ENCODE measurements at regions not wholly inside any gene's neighbourhood (a gene's known extent, or its start where the extent isn't known, plus 50 kb on each side); places are given as distances from the start of the nearest gene placed in this dataset.

DNA sequence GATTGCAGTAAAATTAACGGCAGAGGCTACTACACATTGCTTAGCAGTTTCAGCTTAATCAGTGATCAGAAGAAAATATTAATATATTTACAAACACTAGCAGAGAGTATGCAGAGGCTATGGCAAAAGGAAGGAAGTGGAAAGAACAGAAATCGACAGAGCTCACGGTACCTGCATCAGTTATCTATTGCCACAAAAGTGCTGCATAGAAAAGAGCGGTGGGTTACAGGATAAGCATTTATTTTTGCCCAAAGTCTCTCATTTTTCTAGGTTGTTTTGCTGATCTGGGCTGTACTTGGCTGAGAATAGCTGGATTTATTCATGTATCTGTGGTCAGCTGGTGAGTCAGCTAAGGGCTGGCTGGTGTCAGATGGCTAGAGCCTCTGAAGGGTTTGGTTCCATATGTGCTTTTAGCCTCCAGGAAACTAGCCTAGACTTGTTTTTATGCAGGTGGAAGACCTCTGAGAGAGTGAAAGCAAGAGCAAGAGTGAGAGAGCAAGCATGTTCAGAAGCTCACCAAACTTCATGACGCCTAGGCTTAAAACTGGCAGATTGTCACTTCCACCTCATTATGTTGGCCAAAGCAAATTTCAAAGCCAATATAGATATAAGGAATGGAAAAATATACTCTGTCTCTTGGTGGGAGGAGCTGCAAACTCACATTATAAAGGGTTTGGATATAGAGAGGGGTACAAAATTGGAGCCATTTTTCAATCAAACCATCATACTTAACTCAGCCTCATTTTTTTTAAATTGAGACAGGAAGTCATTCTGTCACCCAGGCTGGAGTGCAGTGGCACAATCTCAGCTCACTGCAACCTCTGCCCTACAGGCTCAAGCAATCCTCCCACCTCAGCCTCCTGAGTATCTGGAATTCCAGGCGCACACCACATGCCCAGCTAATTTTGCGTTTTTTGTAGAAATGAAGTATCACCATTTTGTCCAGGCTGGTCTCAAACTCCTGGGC lies 153.2 kb upstream of the RPL34 start:
- Histone ChIP-seq H2AFZ (ENCODE audit: insufficient read depth, low read depth, low read length, poor library complexity, severe bottlenecking) (no peak overlapping the region), H3K4me3 (ENCODE audit: control extremely low read depth in 1 of 5, extremely low read depth in 1 of 5, insufficient read depth in 1 of 5, low read depth in 2 of 5, low read length in 4 of 5) (no peak overlapping the region), H3K4me2 (replicated peaks; ENCODE audit: low read depth, low read length, poor library complexity, severe bottlenecking) (no peak overlapping the region), H3K9me3 (ENCODE audit: control extremely low read depth in 1 of 3, control insufficient read depth in 2 of 3, insufficient read depth in 1 of 3, low read length in 2 of 3) (no peaks in the 10 kb centered on the region), H3K27me3 (replicated peaks in 1 of 4; ENCODE audit: control extremely low read depth in 1 of 4, control insufficient read depth in 3 of 4, insufficient read depth in 4 of 4, low read length in 3 of 4) (no peaks in the 10 kb centered on the region), H3K27ac (ENCODE audit: low read length in 2 of 2) (no peak overlapping the region), H3K36me3 (replicated peaks in 1 of 2; ENCODE audit: control extremely low read depth in 1 of 2, control insufficient read depth in 1 of 2, extremely low read depth in 1 of 2, insufficient read depth in 2 of 2, low read length in 1 of 2) (no peaks in the 10 kb centered on the region), H3K4me1 (ENCODE audit: control insufficient read depth in 2 of 2, insufficient read depth in 2 of 2, low read length in 2 of 2) (no peaks in the 10 kb centered on the region), H3K79me2 (ENCODE audit: control insufficient read depth, insufficient read depth, low read length) (no peaks in the 10 kb centered on the region), H3K9ac (ENCODE audit: low read length) (no peak overlapping the region), H4K20me1 (ENCODE audit: control insufficient read depth, insufficient read depth, low read length, poor library complexity, severe bottlenecking) (no peaks in the 10 kb centered on the region)
- H3K27ac Mint-ChIP-seq, result no peak overlapping the region
- WGBS (ENCODE audit: insufficient coverage), result 57% methylated on average over 5 of the region's 7 CpGs
- no peaks in the 10 kb centered on the region for H3K4me1 Mint-ChIP-seq
- H3K4me3 Mint-ChIP-seq, result no peak overlapping the region
- POLR2A ChIA-PET, result no interaction called here
- H3K27me3 Mint-ChIP-seq, result no peaks in the 10 kb centered on the region
- TF ChIP-seq EZH2 (IDR thresholded peaks at IDR 0.05; ENCODE audit: borderline replicate concordance, insufficient read depth, low read depth, low read length, poor library complexity, severe bottlenecking) (no peak), CTCF (IDR thresholded peaks at IDR 0.05) (no peak)
- intact Hi-C loops (cut with micrococcal nuclease), result no loop called here
- DNase-seq (no peak), ATAC-seq (ENCODE audit: low read depth) (no peak)
- CTCF ChIA-PET, result no interaction called here
- H3K9me3 Mint-ChIP-seq (ENCODE audit: insufficient read depth), result no peaks in the 10 kb centered on the region

DNA sequence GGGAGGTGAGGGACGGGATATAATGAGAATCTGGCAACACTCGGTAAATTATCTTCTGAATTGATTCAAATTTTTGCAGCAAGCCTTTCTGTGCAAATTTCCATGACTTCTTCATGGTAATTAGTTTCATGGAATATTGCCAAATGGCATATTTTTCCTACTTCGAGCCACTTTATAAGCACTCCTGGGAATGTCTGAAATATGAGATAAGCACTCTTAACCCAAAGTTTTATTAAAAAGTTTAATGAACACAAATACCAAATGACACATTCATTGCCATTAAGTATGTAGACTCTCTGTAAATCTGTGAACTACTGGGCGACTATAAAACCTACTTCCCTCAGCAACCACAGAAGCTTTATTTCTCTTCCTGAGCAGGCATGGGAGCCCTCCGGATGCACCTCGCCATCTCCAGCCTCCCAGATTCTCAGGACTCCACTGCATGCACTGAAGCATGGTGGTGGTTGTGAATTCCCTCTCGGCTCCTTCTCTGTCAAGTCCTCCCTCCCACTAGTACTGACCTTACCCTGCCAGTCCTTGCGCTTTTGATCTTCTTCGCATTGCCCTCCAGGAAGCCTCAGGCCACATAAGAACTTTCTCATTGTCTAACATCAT lies 154.4 kb upstream of the RPL34 start:
- POLR2A ChIA-PET, result no interaction called here
- TF ChIP-seq EZH2 (IDR thresholded peaks at IDR 0.05; ENCODE audit: borderline replicate concordance, insufficient read depth, low read depth, low read length, poor library complexity, severe bottlenecking), result no peak
- TF ChIP-seq CTCF (IDR thresholded peaks at IDR 0.05), result no peak
- no peaks in the 10 kb centered on the region for H3K9me3 Mint-ChIP-seq (ENCODE audit: insufficient read depth)
- Histone ChIP-seq H3K9ac (ENCODE audit: low read length) (no peak overlapping the region), H3K4me1 (ENCODE audit: control insufficient read depth in 2 of 2, insufficient read depth in 2 of 2, low read length in 2 of 2) (no peaks in the 10 kb centered on the region), H3K4me2 (replicated peaks; ENCODE audit: low read depth, low read length, poor library complexity, severe bottlenecking) (no peak overlapping the region), H3K9me3 (ENCODE audit: control extremely low read depth in 1 of 3, control insufficient read depth in 2 of 3, insufficient read depth in 1 of 3, low read length in 2 of 3) (no peaks in the 10 kb centered on the region), H4K20me1 (ENCODE audit: control insufficient read depth, insufficient read depth, low read length, poor library complexity, severe bottlenecking) (no peaks in the 10 kb centered on the region), H3K27ac (ENCODE audit: low read length in 2 of 2) (no peak overlapping the region), H3K27me3 (replicated peaks in 1 of 4; ENCODE audit: control extremely low read depth in 1 of 4, control insufficient read depth in 3 of 4, insufficient read depth in 4 of 4, low read length in 3 of 4) (no peaks in the 10 kb centered on the region), H2AFZ (ENCODE audit: insufficient read depth, low read depth, low read length, poor library complexity, severe bottlenecking) (no peak overlapping the region), H3K36me3 (replicated peaks in 1 of 2; ENCODE audit: control extremely low read depth in 1 of 2, control insufficient read depth in 1 of 2, extremely low read depth in 1 of 2, insufficient read depth in 2 of 2, low read length in 1 of 2) (no peaks in the 10 kb centered on the region), H3K4me3 (ENCODE audit: control extremely low read depth in 1 of 5, extremely low read depth in 1 of 5, insufficient read depth in 1 of 5, low read depth in 2 of 5, low read length in 4 of 5) (no peak overlapping the region), H3K79me2 (ENCODE audit: control insufficient read depth, insufficient read depth, low read length) (no peaks in the 10 kb centered on the region)
- H3K27ac Mint-ChIP-seq, result no peak overlapping the region
- ATAC-seq (ENCODE audit: low read depth) (no peak), DNase-seq (no peak)
- intact Hi-C loops (cut with micrococcal nuclease), result no loop called here
- CTCF ChIA-PET, result no interaction called here
- H3K27me3 Mint-ChIP-seq, result no peaks in the 10 kb centered on the region
- no peaks in the 10 kb centered on the region for H3K4me1 Mint-ChIP-seq
- WGBS (ENCODE audit: insufficient coverage), result 67% methylated on average over 4 of the region's 9 CpGs
- H3K4me3 Mint-ChIP-seq, result no peak overlapping the region

Data from B cell (primary cell).